ENCODE measurements at regions not wholly inside any gene's neighbourhood (a gene's known extent, or its start where the extent isn't known, plus 50 kb on each side); places are given as distances from the start of the nearest gene placed in this dataset.

DNA sequence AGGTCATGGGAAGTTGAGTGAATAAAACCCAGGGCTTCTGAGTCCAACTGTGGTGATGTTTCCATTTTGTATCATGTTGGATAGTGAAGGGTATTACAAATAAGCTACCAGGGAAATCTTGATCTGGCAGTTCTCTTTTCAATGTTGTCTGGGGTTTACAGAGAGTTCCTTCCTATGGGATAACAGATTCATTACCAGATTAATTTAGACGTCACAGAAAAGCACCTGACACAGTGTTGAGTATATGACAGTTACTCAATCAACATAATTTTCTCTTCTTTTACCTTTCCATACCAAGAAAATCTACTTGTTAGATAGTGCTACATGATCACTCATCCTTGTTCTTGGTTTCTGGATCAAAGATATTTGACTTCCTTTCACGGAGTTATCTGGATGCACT is 270.9 kb downstream of the ACTL7B start:
- Histone ChIP-seq H3K27me3 (no peaks in the 10 kb centered on the region), H3K9me3 (no peaks in the 10 kb centered on the region), H3K36me3 (no peaks in the 10 kb centered on the region), H3K4me3 (no peak overlapping the region), H3K27ac (no peak overlapping the region), H3K4me1 (no peaks in the 10 kb centered on the region)
- DNase-seq, result no peak
- TF ChIP-seq POLR2AphosphoS5 (IDR thresholded peaks at IDR 0.05), result no peak
- no peak for TF ChIP-seq POLR2A (IDR thresholded peaks at IDR 0.05)
- no peak for TF ChIP-seq EP300 (IDR thresholded peaks at IDR 0.05)
- TF ChIP-seq, protein P1, sequence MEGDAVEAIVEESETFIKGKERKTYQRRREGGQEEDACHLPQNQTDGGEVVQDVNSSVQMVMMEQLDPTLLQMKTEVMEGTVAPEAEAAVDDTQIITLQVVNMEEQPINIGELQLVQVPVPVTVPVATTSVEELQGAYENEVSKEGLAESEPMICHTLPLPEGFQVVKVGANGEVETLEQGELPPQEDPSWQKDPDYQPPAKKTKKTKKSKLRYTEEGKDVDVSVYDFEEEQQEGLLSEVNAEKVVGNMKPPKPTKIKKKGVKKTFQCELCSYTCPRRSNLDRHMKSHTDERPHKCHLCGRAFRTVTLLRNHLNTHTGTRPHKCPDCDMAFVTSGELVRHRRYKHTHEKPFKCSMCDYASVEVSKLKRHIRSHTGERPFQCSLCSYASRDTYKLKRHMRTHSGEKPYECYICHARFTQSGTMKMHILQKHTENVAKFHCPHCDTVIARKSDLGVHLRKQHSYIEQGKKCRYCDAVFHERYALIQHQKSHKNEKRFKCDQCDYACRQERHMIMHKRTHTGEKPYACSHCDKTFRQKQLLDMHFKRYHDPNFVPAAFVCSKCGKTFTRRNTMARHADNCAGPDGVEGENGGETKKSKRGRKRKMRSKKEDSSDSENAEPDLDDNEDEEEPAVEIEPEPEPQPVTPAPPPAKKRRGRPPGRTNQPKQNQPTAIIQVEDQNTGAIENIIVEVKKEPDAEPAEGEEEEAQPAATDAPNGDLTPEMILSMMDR (IDR thresholded peaks at IDR 0.05), result no peak
- 87 to 90% methylated on average over 2 of the region's 2 CpGs for WGBS, 2 donors
- intact Hi-C loops (cut with DNase I), result no loop called here

DNA sequence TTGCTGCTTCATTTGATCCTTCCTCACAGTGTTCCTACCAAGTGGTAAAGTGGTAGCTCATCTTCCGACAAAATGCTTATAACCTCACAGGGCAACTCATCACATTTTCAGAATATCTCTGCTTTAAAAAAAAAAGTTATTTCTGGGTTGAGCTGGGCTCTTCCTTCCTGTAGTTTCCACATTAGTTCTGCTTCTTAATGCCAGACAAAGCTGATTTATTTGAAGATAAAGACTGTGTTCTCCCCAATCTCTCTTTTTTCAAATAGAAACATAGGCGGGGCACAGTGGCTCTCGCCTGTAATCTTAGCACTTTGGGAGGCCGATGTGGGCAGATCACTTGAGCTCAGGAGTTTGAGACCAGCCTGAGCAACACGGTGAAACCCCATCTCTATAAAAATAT is 273.1 kb downstream of the ACTL7B start:
- no peaks in the 10 kb centered on the region for H3K4me1 ChIP-seq
- no peaks in the 10 kb centered on the region for H3K36me3 ChIP-seq
- no peak overlapping the region for H3K27ac ChIP-seq
- 68 to 78% methylated on average over 5 of the region's 5 CpGs for WGBS, 2 donors
- no peaks in the 10 kb centered on the region for H3K9me3 ChIP-seq
- H3K4me3 ChIP-seq, result no peak overlapping the region
- no peaks in the 10 kb centered on the region for H3K27me3 ChIP-seq
- no peak for DNase-seq
- no peak for TF ChIP-seq EP300 (IDR thresholded peaks at IDR 0.05)
- TF ChIP-seq POLR2A (IDR thresholded peaks at IDR 0.05), result no peak
- TF ChIP-seq, protein P1 (IDR thresholded peaks at IDR 0.05), result no peak
- no peak for TF ChIP-seq POLR2AphosphoS5 (IDR thresholded peaks at IDR 0.05)
- intact Hi-C loops (cut with DNase I), result no loop called here

DNA sequence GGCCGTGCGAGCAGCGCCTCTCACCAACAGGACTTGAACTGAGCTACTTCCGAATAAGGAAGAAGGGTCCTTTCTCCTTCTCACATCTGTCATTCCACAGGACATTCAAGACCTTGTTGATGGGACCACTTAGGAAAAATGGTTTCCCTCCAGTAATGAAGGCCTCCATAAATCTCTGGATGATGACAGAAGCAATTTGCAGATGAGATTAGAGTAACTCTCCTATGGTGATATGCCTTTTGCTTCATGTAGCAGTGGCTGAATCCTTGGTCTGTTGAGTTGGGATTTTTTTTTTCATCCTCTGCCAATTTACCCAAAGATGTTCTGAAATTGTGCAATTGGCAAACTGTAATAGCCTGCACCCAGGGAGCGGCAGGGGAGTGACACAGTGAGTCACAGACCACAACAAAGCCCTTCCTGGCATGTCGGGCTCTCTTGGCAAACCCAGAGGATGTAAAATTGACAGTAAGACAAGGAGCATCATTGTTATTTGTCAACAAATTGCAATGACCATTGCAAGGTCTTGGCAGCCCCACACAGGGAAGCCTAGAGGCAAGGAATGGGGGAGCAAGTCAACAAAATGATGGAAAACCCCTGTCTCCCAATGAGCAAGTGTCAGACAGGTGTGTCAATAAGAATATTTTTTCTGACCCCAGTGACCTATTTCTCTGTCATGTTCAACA is 275.9 kb downstream of the ACTL7B start:
- WGBS, 2 donors, result 71 to 82% methylated on average over 6 of the region's 6 CpGs
- no peak overlapping the region for H3K4me3 ChIP-seq
- no peak overlapping the region for H3K27ac ChIP-seq
- no peaks in the 10 kb centered on the region for H3K9me3 ChIP-seq
- TF ChIP-seq, protein P1 (IDR thresholded peaks at IDR 0.05), result no peak
- TF ChIP-seq POLR2A (IDR thresholded peaks at IDR 0.05), result no peak
- no peak for TF ChIP-seq POLR2AphosphoS5 (IDR thresholded peaks at IDR 0.05)
- TF ChIP-seq EP300 (IDR thresholded peaks at IDR 0.05), result no peak
- no peaks in the 10 kb centered on the region for H3K4me1 ChIP-seq
- no peaks in the 10 kb centered on the region for H3K36me3 ChIP-seq
- DNase-seq, result no peak
- H3K27me3 ChIP-seq, result no peaks in the 10 kb centered on the region
- intact Hi-C loops (cut with DNase I), result no loop called here

DNA sequence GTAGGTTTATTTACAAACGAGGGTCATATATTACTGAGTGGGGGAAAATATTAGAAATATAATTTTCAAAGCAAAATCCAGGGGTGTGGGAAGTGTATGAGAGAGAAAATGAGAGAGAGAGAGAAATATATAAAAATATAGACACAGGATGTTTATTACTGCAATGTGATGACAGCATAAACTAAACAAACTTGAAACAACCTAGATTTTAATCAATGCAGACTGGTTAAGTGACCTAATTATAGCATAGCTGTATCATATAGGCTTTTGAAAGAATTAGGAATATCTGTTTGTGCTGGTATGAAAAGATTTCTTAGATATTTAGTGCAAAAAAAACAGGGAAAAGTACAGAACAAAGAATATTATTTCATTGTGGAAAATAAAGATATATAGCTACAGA is 280.5 kb downstream of the ACTL7B start:
- no peaks in the 10 kb centered on the region for H3K36me3 ChIP-seq
- WGBS, 2 donors, result 49 to 61% methylated on average over 1 of the region's 1 CpG
- no peaks in the 10 kb centered on the region for H3K4me1 ChIP-seq
- no peaks in the 10 kb centered on the region for H3K27me3 ChIP-seq
- DNase-seq, result no peak
- no peak overlapping the region for H3K4me3 ChIP-seq
- no peak overlapping the region for H3K27ac ChIP-seq
- no peaks in the 10 kb centered on the region for H3K9me3 ChIP-seq
- intact Hi-C loops (cut with DNase I), result no loop called here
- TF ChIP-seq EP300 (IDR thresholded peaks at IDR 0.05), result no peak
- no peak for TF ChIP-seq POLR2A (IDR thresholded peaks at IDR 0.05)
- TF ChIP-seq POLR2AphosphoS5 (IDR thresholded peaks at IDR 0.05), result no peak
- TF ChIP-seq, protein P1 (IDR thresholded peaks at IDR 0.05), result no peak

DNA sequence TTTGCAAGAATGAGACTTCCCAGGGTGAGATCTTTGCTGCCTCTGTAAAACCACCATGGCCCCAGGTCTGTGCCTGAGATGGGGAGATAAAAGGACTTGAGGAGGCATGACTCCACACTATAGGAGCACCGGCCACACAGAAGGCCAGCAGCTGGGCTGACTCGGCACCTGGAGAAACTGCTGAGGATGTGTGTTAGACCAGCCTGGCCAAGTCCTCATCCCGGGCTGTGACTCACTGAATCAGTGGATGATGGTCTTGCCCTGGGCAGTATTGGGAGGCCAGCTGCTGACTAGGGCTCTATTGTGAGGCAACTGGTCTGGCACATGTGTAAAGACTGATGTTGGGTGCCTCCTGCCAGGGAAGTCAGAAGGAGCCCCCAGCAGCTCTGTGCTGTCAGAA is 286.2 kb downstream of the ACTL7B start:
- TF ChIP-seq POLR2AphosphoS5 (IDR thresholded peaks at IDR 0.05), result no peak
- TF ChIP-seq EP300 (IDR thresholded peaks at IDR 0.05), result no peak
- no peak for TF ChIP-seq POLR2A (IDR thresholded peaks at IDR 0.05)
- TF ChIP-seq, protein P1 (IDR thresholded peaks at IDR 0.05), result no peak
- DNase-seq, result no peak
- H3K27me3 ChIP-seq, result no peaks in the 10 kb centered on the region
- 72 to 81% methylated on average over 3 of the region's 3 CpGs for WGBS, 2 donors
- H3K9me3 ChIP-seq, result no peaks in the 10 kb centered on the region
- H3K4me1 ChIP-seq, result peaks cover 0 to 6% (median 2%) of the 10 kb centered on the region in 4 donors
- no peak overlapping the region for H3K27ac ChIP-seq
- H3K4me3 ChIP-seq, result no peak overlapping the region
- no peaks in the 10 kb centered on the region for H3K36me3 ChIP-seq
- intact Hi-C loops (cut with DNase I), result loop anchor here (5.0 kb wide), 2 partner anchors 932 to 1102 kb away; no protein-coding TSS in a partner anchor
